VCaP (cell line): ENCODE measurements at regions not wholly inside any gene's neighbourhood (a gene's known extent, or its start where the extent isn't known, plus 50 kb on each side); places are given as distances from the start of the nearest gene placed in this dataset.

Experiments
- H3K27ac ChIP-seq: fragments of 450-650 bp; 2 replicates; pipeline ENCODE4 v1.5.1; 2017
- TF ChIP-seq, protein P1 (sequence below): fragments of 450-650 bp; conservative IDR thresholded peaks from 2 replicates; pipeline ENCODE4 v1.5.1; 2017; ENCODE audit warnings: mild to moderate bottlenecking, moderate library complexity

DNA sequence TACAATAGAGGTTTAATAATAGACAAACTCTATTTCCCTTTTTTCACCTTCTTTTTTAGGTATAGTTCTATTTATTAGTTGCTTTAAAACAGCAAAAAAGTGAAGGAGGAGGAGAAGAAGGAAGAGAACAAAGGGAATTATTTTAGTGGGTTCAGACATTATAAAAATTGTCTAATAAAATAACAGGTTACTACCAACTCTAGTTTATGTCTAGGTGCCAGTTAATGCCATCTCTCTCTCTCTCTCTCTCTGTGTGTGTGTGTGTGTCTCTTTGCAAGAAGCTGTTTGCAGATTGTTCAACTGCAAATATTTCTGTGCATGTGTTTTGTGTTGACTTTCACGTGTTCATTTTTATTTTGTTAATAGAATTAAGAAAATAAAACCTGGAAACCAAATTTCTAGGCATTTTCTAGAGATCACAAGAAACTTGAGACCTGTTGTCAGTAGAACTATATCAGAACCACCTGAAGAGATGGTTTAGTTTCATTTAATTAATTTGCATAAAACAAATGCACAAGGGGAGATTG is 313.5 kb upstream of the SGK1 start:
- TF ChIP-seq, protein P1, sequence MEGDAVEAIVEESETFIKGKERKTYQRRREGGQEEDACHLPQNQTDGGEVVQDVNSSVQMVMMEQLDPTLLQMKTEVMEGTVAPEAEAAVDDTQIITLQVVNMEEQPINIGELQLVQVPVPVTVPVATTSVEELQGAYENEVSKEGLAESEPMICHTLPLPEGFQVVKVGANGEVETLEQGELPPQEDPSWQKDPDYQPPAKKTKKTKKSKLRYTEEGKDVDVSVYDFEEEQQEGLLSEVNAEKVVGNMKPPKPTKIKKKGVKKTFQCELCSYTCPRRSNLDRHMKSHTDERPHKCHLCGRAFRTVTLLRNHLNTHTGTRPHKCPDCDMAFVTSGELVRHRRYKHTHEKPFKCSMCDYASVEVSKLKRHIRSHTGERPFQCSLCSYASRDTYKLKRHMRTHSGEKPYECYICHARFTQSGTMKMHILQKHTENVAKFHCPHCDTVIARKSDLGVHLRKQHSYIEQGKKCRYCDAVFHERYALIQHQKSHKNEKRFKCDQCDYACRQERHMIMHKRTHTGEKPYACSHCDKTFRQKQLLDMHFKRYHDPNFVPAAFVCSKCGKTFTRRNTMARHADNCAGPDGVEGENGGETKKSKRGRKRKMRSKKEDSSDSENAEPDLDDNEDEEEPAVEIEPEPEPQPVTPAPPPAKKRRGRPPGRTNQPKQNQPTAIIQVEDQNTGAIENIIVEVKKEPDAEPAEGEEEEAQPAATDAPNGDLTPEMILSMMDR: no peak
- H3K27ac ChIP-seq: peak overlapping the region; percentile 62; the same call in 1 of the 2 replicates

DNA sequence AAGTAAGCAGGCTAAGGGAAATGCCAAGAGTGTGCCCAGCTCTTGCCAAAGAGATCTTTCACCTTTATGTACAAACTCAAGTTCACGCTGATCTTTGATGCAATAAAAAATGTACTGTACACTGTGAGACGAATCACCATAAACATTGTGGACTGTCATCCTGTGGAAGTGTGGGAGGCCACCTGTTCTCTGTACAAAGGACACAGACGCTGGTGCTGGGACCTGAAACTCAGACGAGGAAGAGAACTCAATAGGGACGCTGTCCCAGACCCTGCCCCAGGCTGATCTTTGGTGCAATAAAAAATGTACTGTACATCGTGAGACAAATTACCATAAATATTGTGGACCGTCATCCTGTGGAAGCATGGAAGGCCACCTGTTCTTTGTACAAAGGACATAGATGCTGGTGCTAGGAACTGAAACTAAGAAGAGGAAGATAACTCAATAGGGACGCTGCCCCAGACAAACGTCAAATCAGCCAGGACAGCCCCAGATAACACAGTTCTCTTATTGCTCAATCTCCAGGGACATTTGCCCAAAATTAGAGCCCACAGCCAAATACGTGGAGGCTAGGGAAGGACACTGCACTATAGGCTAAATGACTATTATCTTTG is 312.7 kb upstream of the SGK1 start:
- H3K27ac ChIP-seq: peak overlapping the region; percentile 62
- TF ChIP-seq, protein P1: no peak

DNA sequence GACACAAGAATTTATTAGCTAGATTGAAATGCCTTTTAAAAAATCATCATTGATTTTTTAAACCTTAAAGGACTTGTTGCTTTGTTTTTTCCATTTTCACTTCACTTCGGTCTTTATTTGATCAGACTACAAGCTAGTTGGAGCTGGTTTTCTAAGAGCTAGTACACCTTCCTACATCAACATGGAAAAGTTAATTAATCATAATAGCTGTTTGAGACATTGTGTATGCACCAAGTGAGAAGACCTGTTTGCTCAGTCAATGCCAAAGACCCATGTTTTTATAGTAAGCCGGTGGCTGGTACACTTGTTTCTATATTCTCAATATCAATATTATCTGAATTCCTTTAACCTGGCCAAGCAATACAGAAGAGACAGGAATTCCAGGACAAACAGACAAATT is 310.2 kb upstream of the SGK1 start:
- TF ChIP-seq, protein P1: no peak

DNA sequence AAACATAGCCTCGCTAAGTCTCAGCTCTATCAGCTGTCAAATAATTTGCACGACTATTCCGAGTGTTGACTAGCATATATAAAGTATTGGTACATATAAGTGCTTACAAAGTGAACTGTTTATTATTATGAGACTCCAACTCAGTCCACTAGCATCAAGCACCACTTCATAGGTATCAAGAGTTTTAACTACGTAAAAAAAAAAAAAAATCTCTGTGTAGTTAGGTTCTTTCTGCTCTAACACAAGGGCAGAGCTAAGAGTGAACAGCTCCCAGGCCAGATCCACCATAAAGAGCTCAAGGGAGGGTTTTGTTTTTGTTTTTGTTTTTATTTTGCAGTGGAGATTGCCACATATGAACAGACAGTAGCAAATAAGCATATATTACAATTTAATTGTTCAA is 309.8 kb upstream of the SGK1 start:
- no peak overlapping the region for H3K27ac ChIP-seq

More for the DNA sequence above, 310.2 kb upstream of the SGK1 start:
- H3K27ac ChIP-seq: no peak overlapping the region

DNA sequence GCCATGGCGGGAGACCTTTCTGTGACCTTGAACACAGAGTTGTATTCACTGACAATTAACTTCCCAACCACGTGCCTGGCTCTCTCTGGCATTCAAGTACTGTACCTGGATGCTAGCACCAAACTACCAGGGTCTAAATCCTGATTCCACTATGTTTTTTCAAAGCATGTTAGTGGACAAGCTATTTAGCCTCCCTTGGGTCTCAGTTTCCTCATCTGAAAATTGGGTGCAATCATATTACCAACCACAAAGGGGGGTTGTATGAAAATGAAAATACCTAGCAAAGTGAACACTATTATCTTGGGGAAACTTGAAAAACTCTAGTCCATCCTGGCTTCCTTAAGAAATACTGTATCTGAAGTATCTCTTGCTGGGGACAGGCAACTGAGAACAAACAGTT is 308.7 kb upstream of the SGK1 start:
- TF ChIP-seq, protein P1: no peak
- H3K27ac ChIP-seq: no peak overlapping the region

More for the DNA sequence above, 309.8 kb upstream of the SGK1 start:
- TF ChIP-seq, protein P1: no peak

DNA sequence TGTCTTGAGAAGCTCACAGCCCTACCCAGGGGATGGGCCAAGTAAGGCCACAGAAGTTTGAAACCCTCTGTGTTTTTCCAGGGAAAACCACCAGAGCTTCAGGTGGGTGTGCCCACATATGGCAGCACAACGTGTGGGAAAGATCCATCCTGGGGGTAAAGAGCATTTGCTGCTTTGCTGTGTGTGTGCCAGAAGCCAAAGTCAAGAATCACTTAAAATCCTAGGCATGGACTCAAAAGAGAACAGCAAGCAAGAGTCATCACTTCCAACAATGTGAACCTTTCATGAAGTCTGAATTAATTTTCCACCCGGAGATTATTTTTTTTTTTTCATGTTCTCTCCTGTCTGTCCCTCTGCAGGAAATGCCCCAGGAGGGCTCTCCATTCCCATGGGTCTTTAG is 308.2 kb upstream of the SGK1 start:
- TF ChIP-seq, protein P1: no peak
- no peak overlapping the region for H3K27ac ChIP-seq

DNA sequence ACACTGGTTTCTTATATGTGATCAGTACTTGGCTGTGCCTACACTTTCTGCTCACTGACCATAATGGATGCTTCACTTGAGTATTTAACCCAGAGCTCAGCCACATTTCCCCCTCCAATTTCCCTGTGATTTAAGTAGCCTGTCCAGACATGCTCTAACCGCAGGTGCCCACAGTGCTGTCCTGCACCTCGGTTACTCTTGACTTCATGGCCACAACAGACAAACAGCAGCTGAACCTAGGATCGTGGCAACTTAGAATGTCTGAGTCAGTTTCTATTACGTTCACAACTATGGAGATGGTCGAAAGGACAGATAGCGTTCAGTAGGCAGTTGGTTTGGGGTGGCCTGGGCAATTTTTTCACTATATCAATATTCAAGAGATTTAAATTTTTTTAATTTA is 306.9 kb upstream of the SGK1 start:
- TF ChIP-seq, protein P1: no peak

More for the DNA sequence above, 306.9 kb upstream of the SGK1 start:
- H3K27ac ChIP-seq: no peak overlapping the region
